HCEC 1CT (cell line): ENCODE measurements at regions not wholly inside any gene's neighbourhood (a gene's known extent, or its start where the extent isn't known, plus 50 kb on each side); places are given as distances from the start of the nearest gene placed in this dataset.

Experiments
- DNase-seq: peaks from one replicate; pipeline ENCODE4 v3.0.0-alpha.2; 2017

- peak; percentile 61 for DNase-seq
Measured at GRCh38 chr1:218025454-218025853, 259.6 kb upstream of the RRP15 start.

GRCh38 chr1:218027152-218027551 lies 257.9 kb upstream of the RRP15 start:
- DNase-seq: no peak

GRCh38 chr1:218030846-218031245 lies 254.2 kb upstream of the RRP15 start:
- no peak for DNase-seq

- DNase-seq: no peak
Measured at GRCh38 chr1:218031901-218032300, 253.2 kb upstream of the RRP15 start.

GRCh38 chr1:218034468-218034867 lies 250.6 kb upstream of the RRP15 start:
- DNase-seq: no peak

- DNase-seq: no peak
Measured at GRCh38 chr1:218048828-218049420, 236.2 kb upstream of the RRP15 start.

GRCh38 chr1:218049641-218050040 lies 235.5 kb upstream of the RRP15 start:
- DNase-seq: no peak

GRCh38 chr1:218058730-218059129 lies 226.4 kb upstream of the RRP15 start:
- no peak for DNase-seq

GRCh38 chr1:218064426-218064825 lies 220.7 kb upstream of the RRP15 start:
- DNase-seq: no peak

GRCh38 chr1:218066332-218066731 lies 218.8 kb upstream of the RRP15 start:
- no peak for DNase-seq

- DNase-seq: no peak
Measured at GRCh38 chr1:218068241-218068640, 216.9 kb upstream of the RRP15 start.

GRCh38 chr1:218069180-218069579 lies 215.9 kb upstream of the RRP15 start:
- no peak for DNase-seq

- no peak for DNase-seq
Measured at GRCh38 chr1:218073062-218073461, 212.0 kb upstream of the RRP15 start.

GRCh38 chr1:218078916-218079315 lies 206.2 kb upstream of the RRP15 start:
- DNase-seq: no peak

- DNase-seq: no peak
Measured at GRCh38 chr1:218079347-218079746, 205.7 kb upstream of the RRP15 start.

- DNase-seq: no peak
Measured at GRCh38 chr1:218079820-218080219, 205.3 kb upstream of the RRP15 start.

- DNase-seq: no peak
Measured at GRCh38 chr1:218080863-218081262, 204.2 kb upstream of the RRP15 start.

GRCh38 chr1:218081358-218081757 lies 203.7 kb upstream of the RRP15 start:
- DNase-seq: no peak

GRCh38 chr1:218090459-218090858 lies 194.6 kb upstream of the RRP15 start:
- no peak for DNase-seq

- no peak for DNase-seq
Measured at GRCh38 chr1:218101409-218101808, 183.7 kb upstream of the RRP15 start.

GRCh38 chr1:218108034-218108433 lies 177.1 kb upstream of the RRP15 start:
- DNase-seq: no peak

- no peak for DNase-seq
Measured at GRCh38 chr1:218112862-218113261, 172.2 kb upstream of the RRP15 start.

- no peak for DNase-seq
Measured at GRCh38 chr1:218123968-218124367, 161.1 kb upstream of the RRP15 start.

- no peak for DNase-seq
Measured at GRCh38 chr1:218135371-218135770, 149.7 kb upstream of the RRP15 start.

GRCh38 chr1:218139761-218140160 lies 145.3 kb upstream of the RRP15 start:
- no peak for DNase-seq

GRCh38 chr1:218156595-218156994 lies 128.5 kb upstream of the RRP15 start:
- DNase-seq: no peak
